ENCODE measurements at regions not wholly inside any gene's neighbourhood (a gene's known extent, or its start where the extent isn't known, plus 50 kb on each side); places are given as distances from the start of the nearest gene placed in this dataset.

DNA sequence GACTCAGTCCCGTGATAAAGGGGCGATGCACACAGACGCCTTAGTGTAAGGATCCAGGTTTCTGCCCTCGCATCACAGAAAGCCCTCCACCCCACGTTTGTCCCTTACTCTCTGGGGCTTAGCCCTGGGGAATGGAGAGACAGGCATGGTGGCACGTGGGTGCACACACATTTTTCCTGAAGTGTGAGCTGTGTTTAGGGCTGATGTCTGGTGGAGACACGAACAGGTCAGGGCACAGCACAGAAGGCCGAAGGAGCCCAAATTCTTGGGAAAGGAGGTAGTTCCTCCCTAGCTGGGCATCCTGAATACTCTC lies 84.3 kb upstream of the DHRSX start:
- TF ChIP-seq CTCF (IDR thresholded peaks at IDR 0.05; ENCODE audit: poor library complexity, severe bottlenecking) (no peak), EP300 (conservative IDR thresholded peaks at IDR 0.05; ENCODE audit: poor library complexity, severe bottlenecking) (no peak), POLR2AphosphoS5 (IDR thresholded peaks at IDR 0.05) (no peak), TAF1 (IDR thresholded peaks at IDR 0.05; ENCODE audit: low read depth) (no peak), EZH2 (IDR thresholded peaks at IDR 0.05; ENCODE audit: borderline replicate concordance, insufficient read depth, low read length, poor library complexity, severe bottlenecking) (no peak)
